Erythroblast (primary cell): ENCODE measurements at regions not wholly inside any gene's neighbourhood (a gene's known extent, or its start where the extent isn't known, plus 50 kb on each side); places are given as distances from the start of the nearest gene placed in this dataset.

Experiments
- GATA1 ChIP-seq: IDR thresholded peaks from 2 replicates; pipeline ENCODE4 v1.6.1; 2011; ENCODE audit warnings: low read depth, mild to moderate bottlenecking, control low read depth, low read length, moderate library complexity
- POLR2A ChIP-seq: IDR thresholded peaks from 2 replicates; pipeline ENCODE4 v1.6.1; 2011; ENCODE audit warnings: mild to moderate bottlenecking, low read length

DNA sequence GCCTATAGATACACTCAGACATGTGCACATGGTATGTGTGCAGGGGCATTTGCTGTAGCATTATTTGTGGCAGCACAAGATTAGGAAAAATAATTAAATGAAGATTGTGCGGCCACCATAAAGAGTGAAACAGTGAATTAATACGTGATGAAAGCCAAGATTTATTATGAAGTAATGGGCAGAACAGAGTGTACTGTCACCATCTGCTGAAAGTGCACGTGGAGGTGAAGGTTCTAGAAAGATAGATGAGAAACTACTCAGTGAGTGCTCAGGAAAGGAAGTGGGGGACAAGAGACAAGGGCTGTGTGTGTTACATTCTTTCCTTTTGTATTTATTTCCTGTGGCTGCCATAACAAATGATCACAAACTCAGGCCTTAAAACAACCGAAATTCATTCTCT lies 246.1 kb upstream of the ATP10A start:
- no peak for TF ChIP-seq POLR2A
- no peak for TF ChIP-seq GATA1
